ENCODE measurements at regions not wholly inside any gene's neighbourhood (a gene's known extent, or its start where the extent isn't known, plus 50 kb on each side); places are given as distances from the start of the nearest gene placed in this dataset.
"Not testable (repeated sequence)": the region's sequence is repeated elsewhere in the genome, so short reads cannot be mapped to it uniquely, and the experiment has no call there.

- TF ChIP-seq ZFX (IDR thresholded peaks at IDR 0.05) (no peak), CTCF (conservative IDR thresholded peaks at IDR 0.05) (no peak)
- no peak overlapping the region for H3K27ac ChIP-seq
Observed at GRCh38 chr20:48451401-48451800, 376.4 kb downstream of the PREX1 start.

- no peak for TF ChIP-seq ZFX (IDR thresholded peaks at IDR 0.05)
- no peak for TF ChIP-seq CTCF (conservative IDR thresholded peaks at IDR 0.05)
- H3K27ac ChIP-seq = no peak overlapping the region
Observed at GRCh38 chr20:48448666-48449600, 378.9 kb downstream of the PREX1 start.

- H3K27ac ChIP-seq = no peak overlapping the region
- TF ChIP-seq CTCF (conservative IDR thresholded peaks at IDR 0.05) (no peak), ZFX (IDR thresholded peaks at IDR 0.05) (no peak)
Observed at GRCh38 chr20:48447456-48447855, 380.3 kb downstream of the PREX1 start.

- TF ChIP-seq ZFX (IDR thresholded peaks at IDR 0.05) (no peak), CTCF (conservative IDR thresholded peaks at IDR 0.05) (no peak)
Observed at GRCh38 chr20:48445827-48446226, 382.0 kb downstream of the PREX1 start.

GRCh38 chr20:48444249-48444648 is 383.6 kb downstream of the PREX1 start:
- no peak overlapping the region for H3K27ac ChIP-seq
- TF ChIP-seq CTCF (conservative IDR thresholded peaks at IDR 0.05) (no peak), ZFX (IDR thresholded peaks at IDR 0.05) (no peak)

More at GRCh38 chr20:48445827-48446226, 382.0 kb downstream of the PREX1 start:
- no peak overlapping the region for H3K27ac ChIP-seq

GRCh38 chr20:48440916-48441315 is 386.9 kb downstream of the PREX1 start:
- TF ChIP-seq ZFX (IDR thresholded peaks at IDR 0.05) = no peak
- H3K27ac ChIP-seq = no peak overlapping the region

- H3K27ac ChIP-seq = not testable (repeated sequence)
Observed at GRCh38 chr20:48440261-48440660, 387.5 kb downstream of the PREX1 start.

- TF ChIP-seq ZFX (IDR thresholded peaks at IDR 0.05) (no peak), CTCF (conservative IDR thresholded peaks at IDR 0.05) (no peak)
Observed at GRCh38 chr20:48437146-48437545, 390.7 kb downstream of the PREX1 start.

GRCh38 chr20:48436609-48437008 is 391.2 kb downstream of the PREX1 start:
- not testable (repeated sequence) for H3K27ac ChIP-seq

More at GRCh38 chr20:48437146-48437545, 390.7 kb downstream of the PREX1 start:
- H3K27ac ChIP-seq = no peak overlapping the region

All from C4-2B (cell line).